MM.1S (cell line): ENCODE measurements at regions not wholly inside any gene's neighbourhood (a gene's known extent, or its start where the extent isn't known, plus 50 kb on each side); places are given as distances from the start of the nearest gene placed in this dataset.

Experiments
- EZH2 ChIP-seq: fragments of 300-600 bp; sonication (generic); optimal IDR thresholded peaks from 2 replicates; pipeline ENCODE3; 2017; ENCODE audit warnings: low read depth, mild to moderate bottlenecking, antibody characterized with exemption, low read length, mixed read lengths
- EZH2phosphoT487 ChIP-seq: fragments of 300-600 bp; sonication (generic); IDR thresholded peaks from 2 replicates; pipeline ENCODE4 v1.6.1; 2018; ENCODE audit warnings: antibody characterized with exemption, low read length
- TF ChIP-seq, protein P1 (sequence below): fragments of 300-600 bp; sonication (generic); IDR thresholded peaks from 2 replicates; pipeline ENCODE4 v1.5.1; 2016; ENCODE audit warnings: antibody characterized with exemption, low read length, mixed read lengths

DNA sequence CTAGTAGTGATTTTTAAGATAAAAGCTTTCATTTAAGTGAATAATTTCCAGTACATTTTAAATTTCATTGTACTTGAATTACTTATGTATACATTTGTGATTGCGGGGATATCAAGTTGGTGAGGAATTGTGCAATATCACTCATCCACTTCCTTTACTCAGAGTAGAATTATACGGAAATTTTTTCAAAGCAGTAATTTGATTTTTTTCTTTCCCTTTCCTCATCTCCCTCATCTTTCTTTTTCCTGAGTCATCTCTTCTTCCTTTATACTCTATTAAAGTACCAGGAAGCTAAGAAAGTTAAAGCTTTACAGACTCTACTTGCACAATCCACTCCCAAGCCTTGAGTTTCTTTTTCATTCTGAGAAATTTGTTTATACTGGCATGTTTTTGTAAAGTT is 60.9 kb upstream of the DEFB112 start:
- TF ChIP-seq, protein P1, sequence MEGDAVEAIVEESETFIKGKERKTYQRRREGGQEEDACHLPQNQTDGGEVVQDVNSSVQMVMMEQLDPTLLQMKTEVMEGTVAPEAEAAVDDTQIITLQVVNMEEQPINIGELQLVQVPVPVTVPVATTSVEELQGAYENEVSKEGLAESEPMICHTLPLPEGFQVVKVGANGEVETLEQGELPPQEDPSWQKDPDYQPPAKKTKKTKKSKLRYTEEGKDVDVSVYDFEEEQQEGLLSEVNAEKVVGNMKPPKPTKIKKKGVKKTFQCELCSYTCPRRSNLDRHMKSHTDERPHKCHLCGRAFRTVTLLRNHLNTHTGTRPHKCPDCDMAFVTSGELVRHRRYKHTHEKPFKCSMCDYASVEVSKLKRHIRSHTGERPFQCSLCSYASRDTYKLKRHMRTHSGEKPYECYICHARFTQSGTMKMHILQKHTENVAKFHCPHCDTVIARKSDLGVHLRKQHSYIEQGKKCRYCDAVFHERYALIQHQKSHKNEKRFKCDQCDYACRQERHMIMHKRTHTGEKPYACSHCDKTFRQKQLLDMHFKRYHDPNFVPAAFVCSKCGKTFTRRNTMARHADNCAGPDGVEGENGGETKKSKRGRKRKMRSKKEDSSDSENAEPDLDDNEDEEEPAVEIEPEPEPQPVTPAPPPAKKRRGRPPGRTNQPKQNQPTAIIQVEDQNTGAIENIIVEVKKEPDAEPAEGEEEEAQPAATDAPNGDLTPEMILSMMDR: no peak
- no peak for TF ChIP-seq EZH2
- TF ChIP-seq EZH2phosphoT487: no peak
